Left ventricle myocardium inferior (tissue), 1 donor: ENCODE measurements at regions not wholly inside any gene's neighbourhood (a gene's known extent, or its start where the extent isn't known, plus 50 kb on each side); places are given as distances from the start of the nearest gene placed in this dataset.

ENCODE experiments used
- DNase-seq: peaks from one replicate; pipeline ENCODE4 v3.0.0-alpha.2; 2020
- H3K27ac ChIP-seq: fragments of 200-600 bp; replicated peaks from 2 replicates; pipeline ENCODE4 v1.8.0; 2021
- H3K27me3 ChIP-seq: fragments of 200-600 bp; 2 replicates; pipeline ENCODE4 v1.8.0; 2021; ENCODE audit warnings: low read depth
- H3K36me3 ChIP-seq: fragments of 200-600 bp; 2 replicates; pipeline ENCODE4 v1.8.0; 2021
- H3K4me1 ChIP-seq: fragments of 200-600 bp; 2 replicates; pipeline ENCODE4 v1.8.0; 2021
- H3K4me3 ChIP-seq: fragments of 200-600 bp; 2 replicates; pipeline ENCODE4 v1.8.0; 2021; ENCODE audit warnings: mild to moderate bottlenecking, moderate library complexity
- H3K9me3 ChIP-seq: fragments of 200-600 bp; replicated peaks from 2 replicates; pipeline ENCODE4 v1.8.0; 2021
- CTCF ChIP-seq: fragments of 200-600 bp; IDR thresholded peaks from 2 replicates; pipeline ENCODE4 v1.8.0; 2021; ENCODE audit warnings: antibody characterized with exemption, mild to moderate bottlenecking, borderline replicate concordance
- intact Hi-C: fragments of 100-400 bp; cut with micrococcal nuclease; formaldehyde crosslinking; loops from one replicate; pipeline ENCODE4 v1.11.0; 2022
- donor health status: DM: no; HTN: yes; CAD: no; lungs with severe emphysema.

DNA sequence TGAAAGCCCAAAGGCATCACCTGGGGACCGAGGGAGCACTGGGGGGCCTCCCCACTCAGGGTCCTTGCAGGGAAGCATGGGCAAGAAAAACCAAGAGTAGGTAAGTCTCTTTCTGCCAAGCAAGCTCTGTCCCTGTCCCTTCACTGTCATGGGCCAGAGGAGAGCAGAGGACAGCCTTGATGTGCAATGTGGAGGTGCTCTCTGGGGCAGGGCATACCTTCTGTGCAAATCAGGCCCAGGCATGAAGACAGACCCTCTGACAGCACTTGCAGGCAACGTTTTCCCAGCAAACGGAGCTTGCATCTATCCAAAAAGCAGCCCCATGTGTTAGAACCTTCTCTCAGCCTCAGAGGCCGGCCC, 192.5 kb upstream of the PWP1 start:
- Histone ChIP-seq H3K27me3 (no peaks in the 10 kb centered on the region), H3K9me3 (no peaks in the 10 kb centered on the region), H3K4me1 (peaks cover 29% of the 10 kb centered on the region), H3K27ac (no peak overlapping the region), H3K36me3 (no peaks in the 10 kb centered on the region), H3K4me3 (no peak overlapping the region)
- TF ChIP-seq CTCF = no peak
- DNase-seq = no peak
- intact Hi-C loops = no loop called here

DNA sequence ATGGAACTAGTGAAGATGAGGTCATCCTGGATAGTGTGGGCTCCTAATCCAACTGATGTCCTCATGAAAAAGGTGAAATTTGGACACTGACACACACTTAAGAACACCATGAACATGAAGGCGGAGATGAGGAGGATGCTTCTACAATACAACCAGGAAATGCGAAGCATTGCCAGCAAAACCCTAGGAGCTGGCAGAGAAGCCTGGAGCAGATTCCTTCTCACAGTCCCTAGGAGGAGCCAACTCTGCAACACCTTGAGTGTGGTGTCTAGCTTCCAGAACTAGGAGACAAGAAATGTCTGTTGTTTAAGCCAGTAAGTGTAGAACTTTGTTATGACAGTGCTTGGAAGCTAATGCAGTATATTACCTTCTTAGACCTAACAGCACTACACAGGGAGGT, 191.9 kb upstream of the PWP1 start:
- peaks cover 29% of the 10 kb centered on the region for H3K4me1 ChIP-seq
- TF ChIP-seq CTCF = no peak
- intact Hi-C loops = no loop called here
- H3K27me3 ChIP-seq = no peaks in the 10 kb centered on the region
- H3K36me3 ChIP-seq = no peaks in the 10 kb centered on the region
- peaks cover 5% of the 10 kb centered on the region for H3K9me3 ChIP-seq
- no peak overlapping the region for H3K4me3 ChIP-seq
- no peak overlapping the region for H3K27ac ChIP-seq
- no peak for DNase-seq

GRCh38 chr12:107494331-107494730, 191.3 kb upstream of the PWP1 start:
- no peaks in the 10 kb centered on the region for H3K36me3 ChIP-seq
- H3K4me1 ChIP-seq = peaks cover 29% of the 10 kb centered on the region
- H3K27ac ChIP-seq = no peak overlapping the region
- H3K4me3 ChIP-seq = no peak overlapping the region
- DNase-seq = no peak
- intact Hi-C loops = no loop called here
- no peaks in the 10 kb centered on the region for H3K27me3 ChIP-seq
- H3K9me3 ChIP-seq = peaks cover 5% of the 10 kb centered on the region
- TF ChIP-seq CTCF = no peak

DNA sequence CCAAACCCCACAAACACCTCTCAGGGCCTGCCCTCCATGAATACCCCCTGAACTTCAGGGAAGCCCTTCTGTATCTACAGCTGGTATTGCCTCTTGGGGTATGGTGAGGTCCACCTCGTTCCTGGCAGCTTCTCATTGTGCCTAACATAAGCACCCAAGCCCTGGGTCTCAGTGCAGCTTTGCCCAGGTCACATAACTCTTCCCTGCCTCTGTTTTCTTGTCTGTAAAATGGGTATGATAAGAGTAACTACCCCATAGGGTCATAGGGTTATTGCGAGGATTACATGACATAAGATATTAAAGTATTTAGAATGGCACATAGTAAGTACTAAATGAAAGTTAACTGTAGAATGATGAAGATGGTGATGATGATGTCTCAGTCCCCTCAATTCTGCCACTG, 190.0 kb upstream of the PWP1 start:
- Histone ChIP-seq H3K9me3 (peaks cover 5% of the 10 kb centered on the region), H3K36me3 (no peaks in the 10 kb centered on the region), H3K4me1 (peaks cover 29% of the 10 kb centered on the region), H3K27ac (no peak overlapping the region), H3K4me3 (no peak overlapping the region), H3K27me3 (no peaks in the 10 kb centered on the region)
- intact Hi-C loops = no loop called here
- DNase-seq = no peak
- TF ChIP-seq CTCF = no peak

GRCh38 chr12:107497231-107497630, 188.4 kb upstream of the PWP1 start:
- no peaks in the 10 kb centered on the region for H3K27me3 ChIP-seq
- H3K27ac ChIP-seq = no peak overlapping the region
- peaks cover 23% of the 10 kb centered on the region for H3K4me1 ChIP-seq
- H3K9me3 ChIP-seq = peaks cover 5% of the 10 kb centered on the region
- H3K36me3 ChIP-seq = no peaks in the 10 kb centered on the region
- no peak for TF ChIP-seq CTCF
- no peak overlapping the region for H3K4me3 ChIP-seq
- intact Hi-C loops = no loop called here
- no peak for DNase-seq

GRCh38 chr12:107500307-107500706, 185.3 kb upstream of the PWP1 start:
- Histone ChIP-seq H3K27ac (no peak overlapping the region), H3K4me3 (no peak overlapping the region), H3K36me3 (no peaks in the 10 kb centered on the region), H3K27me3 (no peaks in the 10 kb centered on the region), H3K4me1 (no peaks in the 10 kb centered on the region), H3K9me3 (peaks cover 5% of the 10 kb centered on the region)
- intact Hi-C loops = no loop called here
- no peak for DNase-seq
- no peak for TF ChIP-seq CTCF
